GM12873 (cell line): ENCODE measurements at regions not wholly inside any gene's neighbourhood (a gene's known extent, or its start where the extent isn't known, plus 50 kb on each side); places are given as distances from the start of the nearest gene placed in this dataset.

Experiments
- TF ChIP-seq, protein P1 (sequence below): IDR thresholded peaks from 2 replicates; pipeline ENCODE4 v1.5.1; 2012; ENCODE audit warnings: low read depth, mild to moderate bottlenecking, moderate library complexity, low read length, control low read depth; ENCODE audit not compliant: insufficient read depth; ENCODE audit errors: missing control alignments

DNA sequence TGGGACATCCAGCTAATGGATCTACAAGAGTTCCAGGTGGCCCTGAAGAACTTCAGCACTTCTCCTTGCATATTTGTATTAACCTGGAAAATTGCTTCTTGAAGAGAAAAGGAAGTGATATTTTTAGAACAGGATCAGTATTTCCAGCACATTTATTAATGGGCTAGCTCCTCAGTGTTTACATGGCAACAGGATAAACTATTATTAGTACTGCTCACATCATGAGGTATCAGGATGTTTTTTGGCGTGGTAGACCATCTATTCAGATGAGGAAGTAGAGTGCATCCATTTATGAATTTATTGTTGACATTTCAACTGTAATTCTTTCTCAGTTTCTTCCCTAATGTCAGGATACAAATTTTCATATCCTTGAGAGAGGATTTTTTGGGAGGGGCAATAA is 144.4 kb downstream of the KCNRG start:
- TF ChIP-seq, protein P1, sequence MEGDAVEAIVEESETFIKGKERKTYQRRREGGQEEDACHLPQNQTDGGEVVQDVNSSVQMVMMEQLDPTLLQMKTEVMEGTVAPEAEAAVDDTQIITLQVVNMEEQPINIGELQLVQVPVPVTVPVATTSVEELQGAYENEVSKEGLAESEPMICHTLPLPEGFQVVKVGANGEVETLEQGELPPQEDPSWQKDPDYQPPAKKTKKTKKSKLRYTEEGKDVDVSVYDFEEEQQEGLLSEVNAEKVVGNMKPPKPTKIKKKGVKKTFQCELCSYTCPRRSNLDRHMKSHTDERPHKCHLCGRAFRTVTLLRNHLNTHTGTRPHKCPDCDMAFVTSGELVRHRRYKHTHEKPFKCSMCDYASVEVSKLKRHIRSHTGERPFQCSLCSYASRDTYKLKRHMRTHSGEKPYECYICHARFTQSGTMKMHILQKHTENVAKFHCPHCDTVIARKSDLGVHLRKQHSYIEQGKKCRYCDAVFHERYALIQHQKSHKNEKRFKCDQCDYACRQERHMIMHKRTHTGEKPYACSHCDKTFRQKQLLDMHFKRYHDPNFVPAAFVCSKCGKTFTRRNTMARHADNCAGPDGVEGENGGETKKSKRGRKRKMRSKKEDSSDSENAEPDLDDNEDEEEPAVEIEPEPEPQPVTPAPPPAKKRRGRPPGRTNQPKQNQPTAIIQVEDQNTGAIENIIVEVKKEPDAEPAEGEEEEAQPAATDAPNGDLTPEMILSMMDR: no peak

DNA sequence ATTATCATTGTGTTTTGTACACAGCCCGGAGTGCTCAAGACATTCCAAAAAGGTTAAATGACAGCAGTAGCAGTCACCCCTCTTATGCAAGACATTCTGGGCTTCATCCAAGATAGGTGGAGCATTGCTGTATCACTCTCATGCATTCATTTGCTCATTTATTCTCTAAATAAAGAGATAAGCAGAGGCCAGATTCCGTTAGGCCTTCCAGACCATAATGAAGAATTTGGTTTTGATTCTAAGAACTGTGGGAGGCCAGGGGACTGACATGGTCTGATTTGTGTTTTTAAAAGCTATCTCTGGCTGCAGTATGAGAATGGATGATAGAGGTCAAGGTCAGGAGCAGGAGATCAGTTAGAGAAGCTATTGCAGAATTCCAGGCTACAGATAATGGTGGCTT is 145.8 kb downstream of the KCNRG start:
- TF ChIP-seq, protein P1: no peak

DNA sequence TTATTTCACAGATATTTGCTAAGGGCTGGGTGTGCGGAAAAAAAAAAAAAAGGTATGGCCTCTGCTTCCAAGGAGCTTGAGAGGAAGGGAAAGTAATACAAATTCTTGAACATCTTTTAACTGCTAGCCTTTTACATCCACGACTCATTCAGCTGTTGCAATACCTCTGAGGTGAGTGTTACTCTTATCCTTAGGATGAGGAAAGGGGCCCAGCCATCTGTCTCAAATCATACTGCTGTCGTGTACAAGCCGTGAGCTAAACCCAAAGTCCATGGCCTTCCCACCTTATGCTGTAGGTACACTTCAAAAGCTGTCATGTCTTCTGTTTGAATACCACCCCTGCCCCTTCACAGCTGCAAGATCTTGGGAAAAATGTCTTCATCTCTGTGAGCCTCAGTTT is 146.8 kb downstream of the KCNRG start:
- TF ChIP-seq, protein P1: no peak

DNA sequence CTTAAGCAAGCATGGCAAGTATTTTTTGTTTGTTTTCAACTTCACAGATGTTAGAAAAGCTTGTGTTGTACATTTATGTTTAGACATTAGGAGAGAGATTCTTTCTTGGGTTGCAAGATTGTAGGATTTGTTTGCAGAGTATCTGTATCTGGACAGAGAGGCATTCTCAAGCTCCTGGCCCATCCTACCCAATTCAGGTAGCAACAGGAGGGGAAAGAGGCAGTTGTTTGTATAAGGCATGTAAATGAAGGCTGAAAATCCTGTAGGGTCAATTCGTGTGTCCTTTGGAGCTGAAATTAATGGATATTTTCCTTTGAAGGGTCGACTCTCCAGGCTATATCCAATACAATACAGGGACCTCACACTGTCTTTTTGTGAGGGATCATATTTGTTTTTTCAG is 147.3 kb downstream of the KCNRG start:
- TF ChIP-seq, protein P1: no peak

DNA sequence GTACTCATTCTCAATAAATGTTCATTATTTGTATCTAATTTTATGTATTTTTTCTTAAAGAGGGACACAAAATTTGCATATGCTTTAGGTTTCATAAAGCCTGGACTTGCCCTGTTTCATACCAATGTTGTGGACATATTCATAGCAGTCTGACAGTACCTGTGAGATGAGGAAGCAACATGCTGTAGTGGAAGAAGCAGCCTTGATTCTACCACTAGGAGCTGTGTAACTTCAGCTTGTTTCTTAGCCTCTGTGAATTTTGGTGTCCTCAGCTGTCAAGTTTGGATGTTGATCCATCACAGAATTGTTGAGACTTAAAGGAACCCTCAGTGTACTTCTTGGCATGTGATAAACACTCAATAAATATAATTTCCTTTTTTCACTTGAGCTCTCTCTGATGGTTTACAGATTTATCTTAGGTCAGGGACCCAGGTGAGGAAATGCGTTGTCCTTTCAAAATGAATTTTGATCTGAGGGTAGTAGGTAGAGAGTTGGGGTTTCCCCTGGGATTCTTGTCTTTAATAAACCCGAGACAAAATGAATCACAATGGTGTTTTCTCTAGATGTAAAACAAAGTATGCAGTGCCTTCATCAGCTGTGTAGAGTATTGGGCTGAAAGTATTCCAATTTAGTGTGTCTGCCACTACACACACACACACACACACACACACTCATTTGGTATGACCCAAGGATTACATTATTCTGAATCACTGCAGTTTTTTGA is 152.1 kb downstream of the KCNRG start:
- TF ChIP-seq, protein P1: peak; percentile 29

DNA sequence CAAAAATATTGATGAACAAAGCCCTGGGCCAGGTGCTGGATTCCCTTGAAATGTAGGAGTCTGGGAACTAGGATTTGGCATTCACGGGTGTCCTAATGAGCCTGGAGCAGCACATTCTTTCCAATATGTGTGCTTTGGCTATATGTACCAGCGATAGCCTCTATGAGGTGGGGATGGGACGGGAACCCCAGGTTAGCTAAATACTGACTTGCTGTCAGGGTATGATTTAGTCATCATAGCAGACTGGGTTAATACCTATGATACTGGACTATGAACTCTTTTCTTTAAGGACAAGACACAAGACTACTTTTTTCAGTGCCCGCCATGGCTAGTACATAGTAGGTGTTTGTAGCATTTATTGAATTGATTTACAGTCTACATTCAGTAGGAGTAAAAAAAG is 152.7 kb downstream of the KCNRG start:
- TF ChIP-seq, protein P1: no peak

DNA sequence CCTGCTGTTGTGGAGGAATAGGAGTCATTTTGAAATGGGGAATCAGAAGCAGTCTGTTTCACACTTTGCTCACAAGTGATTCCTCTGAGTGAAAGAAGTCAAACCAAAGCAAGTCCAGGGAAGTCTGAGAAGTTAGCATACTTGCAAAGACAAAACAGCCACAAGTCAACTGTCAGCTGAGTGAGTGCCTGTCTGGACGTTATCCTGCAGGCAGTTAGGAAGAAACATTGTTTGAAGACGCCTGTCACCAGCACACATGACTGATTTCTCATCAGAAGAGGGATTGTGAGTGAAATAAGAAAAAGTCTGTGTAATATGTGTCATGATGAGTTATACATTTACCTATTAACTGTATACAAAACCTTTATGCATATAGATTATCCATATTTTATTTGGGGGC is 153.5 kb downstream of the KCNRG start:
- TF ChIP-seq, protein P1: no peak
